ENCODE measurements at regions not wholly inside any gene's neighbourhood (a gene's known extent, or its start where the extent isn't known, plus 50 kb on each side); places are given as distances from the start of the nearest gene placed in this dataset.

DNA sequence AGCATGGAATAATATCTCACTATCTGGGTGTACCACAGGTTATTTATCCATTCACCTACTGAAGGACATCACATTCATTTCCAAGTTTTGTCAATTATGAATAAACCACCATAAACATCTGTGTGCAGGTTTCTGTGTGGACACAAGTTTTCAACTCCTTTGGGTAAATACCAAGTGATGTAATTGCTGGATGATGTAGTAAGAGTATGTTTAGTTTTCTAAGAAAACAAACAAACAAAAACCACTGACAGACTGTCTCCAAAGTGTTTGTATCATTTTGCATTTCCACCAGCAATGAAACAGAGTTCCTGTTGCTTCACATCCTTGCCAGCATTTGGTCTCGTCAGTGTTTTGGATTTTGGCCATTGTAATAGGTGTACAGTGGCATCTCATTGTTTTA, 435.7 kb upstream of the PROX1 start:
- TF ChIP-seq, protein P1, sequence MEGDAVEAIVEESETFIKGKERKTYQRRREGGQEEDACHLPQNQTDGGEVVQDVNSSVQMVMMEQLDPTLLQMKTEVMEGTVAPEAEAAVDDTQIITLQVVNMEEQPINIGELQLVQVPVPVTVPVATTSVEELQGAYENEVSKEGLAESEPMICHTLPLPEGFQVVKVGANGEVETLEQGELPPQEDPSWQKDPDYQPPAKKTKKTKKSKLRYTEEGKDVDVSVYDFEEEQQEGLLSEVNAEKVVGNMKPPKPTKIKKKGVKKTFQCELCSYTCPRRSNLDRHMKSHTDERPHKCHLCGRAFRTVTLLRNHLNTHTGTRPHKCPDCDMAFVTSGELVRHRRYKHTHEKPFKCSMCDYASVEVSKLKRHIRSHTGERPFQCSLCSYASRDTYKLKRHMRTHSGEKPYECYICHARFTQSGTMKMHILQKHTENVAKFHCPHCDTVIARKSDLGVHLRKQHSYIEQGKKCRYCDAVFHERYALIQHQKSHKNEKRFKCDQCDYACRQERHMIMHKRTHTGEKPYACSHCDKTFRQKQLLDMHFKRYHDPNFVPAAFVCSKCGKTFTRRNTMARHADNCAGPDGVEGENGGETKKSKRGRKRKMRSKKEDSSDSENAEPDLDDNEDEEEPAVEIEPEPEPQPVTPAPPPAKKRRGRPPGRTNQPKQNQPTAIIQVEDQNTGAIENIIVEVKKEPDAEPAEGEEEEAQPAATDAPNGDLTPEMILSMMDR (conservative IDR thresholded peaks at IDR 0.05; ENCODE audit: low read depth, low read length), result no peak
- no peak for TF ChIP-seq BHLHE40 (IDR thresholded peaks at IDR 0.05; ENCODE audit: low read depth, low read length)
- TF ChIP-seq RFX5 (IDR thresholded peaks at IDR 0.05; ENCODE audit: low read depth, low read length), result no peak
- no peak for TF ChIP-seq POLR2A (IDR thresholded peaks at IDR 0.05; ENCODE audit: low read depth, low read length)
- no peak for TF ChIP-seq RAD21 (IDR thresholded peaks at IDR 0.05; ENCODE audit: low read length)
- TF ChIP-seq CHD1 (IDR thresholded peaks at IDR 0.05; ENCODE audit: low read depth, low read length), result no peak
- no peak for TF ChIP-seq CEBPB (IDR thresholded peaks at IDR 0.05; ENCODE audit: low read depth, low read length)
- TF ChIP-seq MXI1 (IDR thresholded peaks at IDR 0.05; ENCODE audit: borderline replicate concordance, low read depth, low read length), result no peak
- no peak for TF ChIP-seq MAFK (IDR thresholded peaks at IDR 0.05; ENCODE audit: low read depth, low read length)

Data from IMR-90 (cell line).